DOHH2 (cell line): ENCODE measurements at regions not wholly inside any gene's neighbourhood (a gene's known extent, or its start where the extent isn't known, plus 50 kb on each side); places are given as distances from the start of the nearest gene placed in this dataset.

ENCODE experiments used
- H3F3A ChIP-seq: fragments of 200-600 bp; sonication (generic), shearing (Covaris generic); 2 replicates; pipeline ENCODE4 v1.6.0; 2016; ENCODE audit warnings: antibody characterized with exemption, mild to moderate bottlenecking; ENCODE audit not compliant: control insufficient read depth, insufficient read depth
- H3K27ac ChIP-seq: fragments of 200-600 bp; sonication (generic); 2 replicates; pipeline ENCODE4 v1.5.1; 2014; ENCODE audit warnings: low read depth, mild to moderate bottlenecking, low read length, moderate library complexity
- H3K27me3 ChIP-seq: fragments of 200-600 bp; sonication (generic); 2 replicates; pipeline ENCODE4 v1.6.1; 2014; ENCODE audit warnings: mild to moderate bottlenecking, low read length, mixed read lengths; ENCODE audit not compliant: control insufficient read depth
- H3K36me3 ChIP-seq: fragments of 200-600 bp; sonication (generic); 2 replicates; pipeline ENCODE4 v1.6.1; 2014; ENCODE audit warnings: mild to moderate bottlenecking, low read length, moderate library complexity, mixed read lengths; ENCODE audit not compliant: control insufficient read depth
- H3K4me1 ChIP-seq: fragments of 200-600 bp; sonication (generic); 2 replicates; pipeline ENCODE4 v1.6.1; 2014; ENCODE audit warnings: mild to moderate bottlenecking, low read length, mixed read lengths; ENCODE audit not compliant: control insufficient read depth
- H3K4me2 ChIP-seq: fragments of 200-600 bp; sonication (generic); 2 replicates; pipeline ENCODE4 v1.6.0; 2014; ENCODE audit warnings: mild to moderate bottlenecking, low read length, moderate library complexity
- H3K4me3 ChIP-seq: fragments of 200-600 bp; sonication (generic); 2 replicates; pipeline ENCODE4 v1.5.1; 2014; ENCODE audit warnings: mild to moderate bottlenecking, low read length, mixed read lengths
- H3K79me2 ChIP-seq: fragments of 200-600 bp; sonication (generic); 2 replicates; pipeline ENCODE4 v1.6.1; 2014; ENCODE audit warnings: mild to moderate bottlenecking, low read length, mixed read lengths; ENCODE audit not compliant: control insufficient read depth
- H3K9me2 ChIP-seq: fragments of 200-600 bp; sonication (generic); replicated peaks from 2 replicates; pipeline ENCODE4 v1.6.1; 2014; ENCODE audit warnings: mild to moderate bottlenecking, low read length, mixed read lengths; ENCODE audit not compliant: control insufficient read depth
- H3K9me3 ChIP-seq: fragments of 200-600 bp; sonication (generic); 2 replicates; pipeline ENCODE4 v1.6.1; 2014; ENCODE audit warnings: antibody characterized with exemption, low read length, mixed read lengths; ENCODE audit not compliant: control insufficient read depth, insufficient read depth
- H4K20me1 ChIP-seq: fragments of 200-600 bp; sonication (generic); 2 replicates; pipeline ENCODE4 v1.6.0; 2014; ENCODE audit warnings: low read depth, mild to moderate bottlenecking, antibody characterized with exemption, low read length, moderate library complexity; ENCODE audit not compliant: control insufficient read depth, insufficient read depth
- EZH2phosphoT487 ChIP-seq: fragments of 200-600 bp; sonication (generic); IDR thresholded peaks from 2 replicates; pipeline ENCODE4 v1.6.1; 2017; ENCODE audit warnings: borderline replicate concordance, mild to moderate bottlenecking, antibody characterized with exemption, low read length, moderate library complexity, mixed read lengths
- TF ChIP-seq, protein P1 (sequence below): fragments of 200-600 bp; sonication (generic); IDR thresholded peaks from one replicate; pipeline ENCODE4 v1.5.1; 2014; ENCODE audit warnings: antibody characterized with exemption, mild to moderate bottlenecking, low read depth, low read length; ENCODE audit not compliant: poor library complexity, severe bottlenecking

DNA sequence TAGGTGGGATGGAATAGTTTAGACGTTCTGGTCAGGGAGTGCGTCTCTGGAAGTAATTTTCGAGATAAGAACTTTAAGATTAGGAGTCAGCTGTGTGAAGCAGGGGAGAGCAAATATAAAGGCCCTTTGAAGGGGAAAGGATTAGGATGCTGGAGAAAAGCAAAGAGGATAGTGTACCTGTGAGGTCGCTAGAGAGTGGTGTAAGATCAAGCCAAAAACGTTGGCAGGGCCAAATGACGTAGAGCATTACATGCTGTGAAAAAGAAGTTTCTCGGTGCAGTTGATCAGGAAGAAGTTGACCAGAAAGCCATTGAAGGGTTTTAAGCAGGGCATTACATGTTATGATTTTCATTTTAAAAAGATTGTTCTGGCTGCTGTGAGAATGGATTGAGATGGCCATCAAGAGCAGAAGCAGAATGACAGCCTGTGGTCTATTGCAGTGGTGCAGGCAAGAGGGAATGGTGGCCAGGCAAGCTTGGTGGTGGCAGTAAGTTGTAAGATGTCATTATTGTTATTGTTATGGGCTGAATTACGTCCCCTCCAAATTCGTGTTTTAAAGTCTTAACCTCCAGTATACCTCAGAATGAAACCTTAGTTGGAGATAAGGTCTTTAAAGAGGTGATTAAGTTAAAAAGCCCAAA, 113.6 kb upstream of the KIF26B start:
- Histone ChIP-seq H3K36me3 (no peaks in the 10 kb centered on the region), H3K27me3 (no peaks in the 10 kb centered on the region), H3K79me2 (no peaks in the 10 kb centered on the region), H3K27ac (no peak overlapping the region), H3F3A (0 out of 2 replicates have a peak, but pooled peaks cover 2% of the 10 kb centered on the region), H3K4me3 (no peak overlapping the region), H3K9me3 (no peaks in the 10 kb centered on the region), H3K4me1 (no peaks in the 10 kb centered on the region), H3K4me2 (no peak overlapping the region), H4K20me1 (no peaks in the 10 kb centered on the region), H3K9me2 (no peaks in the 10 kb centered on the region)
- no peak for TF ChIP-seq EZH2phosphoT487
- TF ChIP-seq, protein P1, sequence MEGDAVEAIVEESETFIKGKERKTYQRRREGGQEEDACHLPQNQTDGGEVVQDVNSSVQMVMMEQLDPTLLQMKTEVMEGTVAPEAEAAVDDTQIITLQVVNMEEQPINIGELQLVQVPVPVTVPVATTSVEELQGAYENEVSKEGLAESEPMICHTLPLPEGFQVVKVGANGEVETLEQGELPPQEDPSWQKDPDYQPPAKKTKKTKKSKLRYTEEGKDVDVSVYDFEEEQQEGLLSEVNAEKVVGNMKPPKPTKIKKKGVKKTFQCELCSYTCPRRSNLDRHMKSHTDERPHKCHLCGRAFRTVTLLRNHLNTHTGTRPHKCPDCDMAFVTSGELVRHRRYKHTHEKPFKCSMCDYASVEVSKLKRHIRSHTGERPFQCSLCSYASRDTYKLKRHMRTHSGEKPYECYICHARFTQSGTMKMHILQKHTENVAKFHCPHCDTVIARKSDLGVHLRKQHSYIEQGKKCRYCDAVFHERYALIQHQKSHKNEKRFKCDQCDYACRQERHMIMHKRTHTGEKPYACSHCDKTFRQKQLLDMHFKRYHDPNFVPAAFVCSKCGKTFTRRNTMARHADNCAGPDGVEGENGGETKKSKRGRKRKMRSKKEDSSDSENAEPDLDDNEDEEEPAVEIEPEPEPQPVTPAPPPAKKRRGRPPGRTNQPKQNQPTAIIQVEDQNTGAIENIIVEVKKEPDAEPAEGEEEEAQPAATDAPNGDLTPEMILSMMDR = no peak

DNA sequence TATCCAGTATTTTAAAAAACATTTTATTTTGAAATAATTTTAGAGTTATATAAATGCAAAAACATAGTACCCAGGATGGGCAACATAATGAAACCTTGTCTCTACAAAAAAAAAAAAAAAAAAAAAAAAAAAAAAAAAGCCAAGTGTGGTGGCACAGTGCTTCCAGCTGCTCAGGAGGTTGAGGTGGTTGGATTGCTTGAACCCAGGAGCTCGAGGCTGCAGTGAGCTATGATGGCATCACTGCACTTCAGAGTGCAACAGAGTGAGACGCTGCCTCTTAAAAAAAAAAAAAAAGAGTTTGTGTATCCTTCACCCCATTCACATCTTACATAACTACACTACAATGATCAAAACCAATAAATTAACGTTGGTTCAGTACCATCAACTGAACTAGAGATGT, 115.6 kb upstream of the KIF26B start:
- Histone ChIP-seq H3K4me1 (no peaks in the 10 kb centered on the region), H3K27ac (no peak overlapping the region), H3K27me3 (no peaks in the 10 kb centered on the region), H3F3A (0 out of 2 replicates have a peak, but pooled peaks cover 2% of the 10 kb centered on the region), H3K4me3 (no peak overlapping the region), H3K9me2 (no peaks in the 10 kb centered on the region), H4K20me1 (no peaks in the 10 kb centered on the region), H3K4me2 (no peak overlapping the region), H3K36me3 (no peaks in the 10 kb centered on the region), H3K9me3 (no peaks in the 10 kb centered on the region), H3K79me2 (no peaks in the 10 kb centered on the region)
- TF ChIP-seq EZH2phosphoT487 = no peak
- TF ChIP-seq, protein P1 = no peak

- H3K9me2 ChIP-seq = no peaks in the 10 kb centered on the region
- no peaks in the 10 kb centered on the region for H4K20me1 ChIP-seq
- H3K36me3 ChIP-seq = no peaks in the 10 kb centered on the region
- no peak overlapping the region for H3K4me3 ChIP-seq
- 0 out of 2 replicates have a peak, but pooled peaks cover 2% of the 10 kb centered on the region for H3F3A ChIP-seq
- no peaks in the 10 kb centered on the region for H3K27me3 ChIP-seq
- no peak overlapping the region for H3K4me2 ChIP-seq
- no peaks in the 10 kb centered on the region for H3K4me1 ChIP-seq
- no peaks in the 10 kb centered on the region for H3K9me3 ChIP-seq
- no peak overlapping the region for H3K27ac ChIP-seq
- TF ChIP-seq EZH2phosphoT487 = no peak
- TF ChIP-seq, protein P1 = no peak
- no peaks in the 10 kb centered on the region for H3K79me2 ChIP-seq
These were observed 118.7 kb upstream of the KIF26B start for GRCh38 chr1:245036102-245036501.
